Hepatocyte (in vitro differentiated cells): ENCODE measurements at regions not wholly inside any gene's neighbourhood (a gene's known extent, or its start where the extent isn't known, plus 50 kb on each side); places are given as distances from the start of the nearest gene placed in this dataset.

Experiments
- DNase-seq: peaks from one replicate; pipeline ENCODE4 v3.0.0-alpha.2; 2016; ENCODE audit warnings: low spot score
- H2AFZ ChIP-seq: fragments of 200-600 bp; sonication (generic); 2 replicates; pipeline ENCODE4 v1.6.0; 2016; ENCODE audit warnings: antibody characterized with exemption, mild to moderate bottlenecking
- H3K27ac ChIP-seq: fragments of 200-600 bp; sonication (generic); 2 replicates; pipeline ENCODE4 v1.5.1; 2016; ENCODE audit warnings: mild to moderate bottlenecking
- H3K27me3 ChIP-seq: fragments of 200-600 bp; sonication (generic); 2 replicates; pipeline ENCODE4 v1.6.1; 2016
- H3K36me3 ChIP-seq: fragments of 200-600 bp; sonication (generic); replicated peaks from 2 replicates; pipeline ENCODE4 v1.5.1; 2016; ENCODE audit warnings: low read depth; ENCODE audit not compliant: insufficient read depth
- H3K4me1 ChIP-seq: fragments of 200-600 bp; sonication (generic); 2 replicates; pipeline ENCODE4 v1.5.1; 2016; ENCODE audit warnings: mild to moderate bottlenecking, moderate library complexity; ENCODE audit not compliant: insufficient read depth
- H3K4me2 ChIP-seq: fragments of 200-600 bp; sonication (generic); 2 replicates; pipeline ENCODE4 v1.6.0; 2016
- H3K4me3 ChIP-seq: fragments of 200-600 bp; sonication (generic); 2 replicates; pipeline ENCODE4 v1.5.1; 2016; ENCODE audit warnings: mild to moderate bottlenecking
- H3K79me2 ChIP-seq: fragments of 200-600 bp; sonication (generic); 2 replicates; pipeline ENCODE4 v1.6.0; 2017; ENCODE audit warnings: mild to moderate bottlenecking
- H3K9me2 ChIP-seq: fragments of 200-600 bp; sonication (generic); replicated peaks from 2 replicates; pipeline ENCODE4 v1.6.0; 2017; ENCODE audit warnings: mild to moderate bottlenecking; ENCODE audit not compliant: insufficient read depth
- H3K9me3 ChIP-seq: fragments of 200-600 bp; sonication (generic); 2 replicates; pipeline ENCODE4 v1.5.1; 2016; ENCODE audit warnings: low read depth, mild to moderate bottlenecking
- H4K20me1 ChIP-seq: fragments of 200-600 bp; sonication (generic); 2 replicates; pipeline ENCODE4 v1.6.0; 2016; ENCODE audit warnings: mild to moderate bottlenecking; ENCODE audit not compliant: insufficient read depth, poor library complexity, severe bottlenecking
- CTCF ChIP-seq: fragments of 200-600 bp; sonication (generic); IDR thresholded peaks from 2 replicates; pipeline ENCODE4 v1.5.1; 2016; ENCODE audit warnings: antibody characterized with exemption, mild to moderate bottlenecking; ENCODE audit not compliant: poor library complexity
- EZH2 ChIP-seq: fragments of 200-600 bp; sonication (generic); IDR thresholded peaks from 2 replicates; pipeline ENCODE4 v1.6.1; 2016; ENCODE audit warnings: antibody characterized with exemption, mild to moderate bottlenecking, borderline replicate concordance
- EZH2phosphoT487 ChIP-seq: fragments of 200-600 bp; sonication (generic); IDR thresholded peaks from one replicate; pipeline ENCODE4 v1.6.1; 2018; ENCODE audit warnings: antibody characterized with exemption, mild to moderate bottlenecking, low read depth, moderate library complexity; ENCODE audit not compliant: unreplicated experiment, severe bottlenecking
- WGBS: methylation state at CpG from one replicate; pipeline ENCODE4 v1.1.6; 2016; ENCODE audit warnings: low lambda C conversion rate; ENCODE audit errors: missing lambda C conversion rate; 5-methylcytosine and 5-hydroxymethylcytosine counted together

DNA sequence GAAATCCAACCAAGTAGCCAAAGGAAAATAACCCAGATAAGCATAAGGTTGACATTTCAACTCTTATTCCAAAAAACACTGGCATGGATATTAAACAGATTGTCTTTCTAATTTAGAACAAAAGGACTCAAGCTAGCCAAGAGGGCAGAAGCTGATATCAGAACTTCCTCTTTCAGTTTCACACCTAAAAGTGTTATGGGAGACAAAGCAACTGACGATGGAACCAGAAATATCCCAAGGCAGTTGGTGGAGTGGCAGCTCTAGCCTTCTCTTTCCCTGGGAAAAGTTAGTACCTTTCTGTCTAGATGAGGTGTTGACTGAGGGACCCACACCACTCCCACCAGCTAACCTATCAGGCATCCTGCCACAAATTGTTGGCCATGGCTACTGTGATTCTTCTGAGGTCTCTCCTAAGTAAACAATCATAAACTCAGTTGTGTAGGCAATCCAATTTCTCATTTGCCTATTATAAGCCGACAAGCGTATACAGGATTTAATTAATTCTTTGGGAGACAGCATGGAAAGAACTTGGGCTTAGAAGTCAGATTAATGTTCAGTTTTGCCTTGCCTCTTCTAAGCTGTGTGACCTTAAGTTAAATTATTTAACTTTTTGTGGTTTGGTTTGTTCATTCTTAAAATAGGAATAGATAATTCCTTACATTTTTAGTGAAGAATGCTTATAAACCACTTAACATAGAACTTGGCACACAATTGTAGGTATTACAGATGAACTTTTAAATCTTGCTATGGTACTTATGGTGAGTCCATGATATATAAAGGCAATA, 110.9 kb upstream of the ADAMTSL1 start:
- 80% methylated on average over 3 of the region's 3 CpGs for WGBS
- Histone ChIP-seq H2AFZ (no peak overlapping the region), H3K4me2 (no peak overlapping the region)

DNA sequence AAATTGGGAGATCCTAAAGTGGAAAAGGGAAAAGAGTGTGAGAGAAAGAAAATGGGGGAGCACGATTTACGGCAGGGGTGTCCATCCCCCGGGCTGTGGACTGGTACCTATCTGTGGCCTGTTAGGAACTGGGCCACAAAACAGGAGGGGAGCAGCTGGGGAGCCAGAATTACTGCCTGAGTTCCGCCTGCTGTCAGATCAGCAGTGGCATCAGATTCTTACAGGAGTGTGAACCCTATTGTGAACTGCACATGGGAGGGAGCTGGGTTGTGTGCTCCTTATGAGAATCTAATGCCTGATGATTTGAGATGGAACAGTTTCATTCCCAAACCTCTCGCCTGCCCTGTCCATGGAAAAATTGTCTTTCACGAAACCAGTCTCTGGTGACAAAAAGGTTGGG, 108.3 kb upstream of the ADAMTSL1 start:
- no peaks in the 10 kb centered on the region for H4K20me1 ChIP-seq
- H3K79me2 ChIP-seq: no peaks in the 10 kb centered on the region
- H3K36me3 ChIP-seq: no peaks in the 10 kb centered on the region
- no peaks in the 10 kb centered on the region for H3K9me2 ChIP-seq
- WGBS: 94% methylated on average over 6 of the region's 6 CpGs
- no peaks in the 10 kb centered on the region for H3K9me3 ChIP-seq
- no peak overlapping the region for H3K4me3 ChIP-seq
- H3K4me1 ChIP-seq: peaks cover 5% of the 10 kb centered on the region
- no peaks in the 10 kb centered on the region for H3K27me3 ChIP-seq
- DNase-seq: no peak
- H3K4me2 ChIP-seq: no peak overlapping the region
- H2AFZ ChIP-seq: no peak overlapping the region
- TF ChIP-seq EZH2phosphoT487 (no peak), CTCF (no peak), EZH2 (no peak)
- no peak overlapping the region for H3K27ac ChIP-seq

More for the DNA sequence above, 110.9 kb upstream of the ADAMTSL1 start:
- Histone ChIP-seq H3K27ac (no peak overlapping the region), H3K36me3 (no peaks in the 10 kb centered on the region), H3K9me2 (no peaks in the 10 kb centered on the region), H3K9me3 (no peaks in the 10 kb centered on the region), H3K27me3 (no peaks in the 10 kb centered on the region), H4K20me1 (no peaks in the 10 kb centered on the region), H3K79me2 (no peaks in the 10 kb centered on the region), H3K4me3 (no peak overlapping the region), H3K4me1 (peaks cover 5% of the 10 kb centered on the region)
- no peak for DNase-seq
- TF ChIP-seq CTCF: no peak
- TF ChIP-seq EZH2: no peak
- TF ChIP-seq EZH2phosphoT487: no peak

GRCh38 chr9:18366184-18366583, 107.8 kb upstream of the ADAMTSL1 start:
- no peak overlapping the region for H2AFZ ChIP-seq
- no peak overlapping the region for H3K4me2 ChIP-seq
- H4K20me1 ChIP-seq: no peaks in the 10 kb centered on the region
- H3K9me3 ChIP-seq: no peaks in the 10 kb centered on the region
- no peaks in the 10 kb centered on the region for H3K9me2 ChIP-seq
- H3K4me1 ChIP-seq: peaks cover 5% of the 10 kb centered on the region
- H3K36me3 ChIP-seq: no peaks in the 10 kb centered on the region
- H3K4me3 ChIP-seq: no peak overlapping the region
- H3K79me2 ChIP-seq: no peaks in the 10 kb centered on the region
- no peaks in the 10 kb centered on the region for H3K27me3 ChIP-seq
- no peak for DNase-seq
- H3K27ac ChIP-seq: no peak overlapping the region
- no peak for TF ChIP-seq EZH2phosphoT487
- TF ChIP-seq CTCF: no peak
- no peak for TF ChIP-seq EZH2
- 80% methylated on average over 3 of the region's 3 CpGs for WGBS
